ENCODE measurements at regions not wholly inside any gene's neighbourhood (a gene's known extent, or its start where the extent isn't known, plus 50 kb on each side); places are given as distances from the start of the nearest gene placed in this dataset.

DNA sequence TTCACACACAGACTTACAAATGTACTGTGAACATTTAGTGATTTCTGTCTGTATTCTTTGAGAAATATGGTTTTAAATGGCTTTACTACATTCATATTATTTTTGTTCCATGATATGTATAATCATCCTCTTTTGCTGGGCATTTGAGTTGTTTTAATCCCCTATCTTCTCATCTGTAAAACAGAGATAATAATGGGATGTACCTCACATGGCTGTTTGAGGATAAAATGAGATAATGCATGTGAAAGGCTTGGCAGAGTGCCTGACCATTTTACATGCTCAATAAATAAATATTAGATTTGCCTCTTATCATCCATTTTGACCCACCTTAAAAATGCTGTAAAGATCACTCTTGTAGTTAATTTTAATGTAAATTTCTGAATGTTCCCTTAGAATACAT is 197.2 kb downstream of the C1orf94 start:
- H3K4me2 ChIP-seq (ENCODE audit: insufficient read depth, low read length): no peak overlapping the region
- FAIRE-seq (no peak), ATAC-seq (no peak), DNase-seq (ENCODE audit: extremely low read depth in 1 of 4, low spot score in 3 of 4) (no peak)
- H3K4me3 ChIP-seq: no peak overlapping the region
- H4K20me1 ChIP-seq (replicated peaks; ENCODE audit: control insufficient read depth, insufficient read depth, low read length): no peaks in the 10 kb centered on the region
- ChIA-PET POLR2A (no interaction called here), CTCF (ENCODE audit: low intra/inter-chr PET ratio) (no interaction called here)
- H3K27me3 ChIP-seq (ENCODE audit: control insufficient read depth in 2 of 2, insufficient read depth in 2 of 2, low read length in 2 of 2): peaks cover 0 to 10% of the 10 kb centered on the region in 2 experiments; a peak in 1 of 5 replicates
- no peak overlapping the region for H2AFZ ChIP-seq (ENCODE audit: low read depth, low read length)
- in situ Hi-C loops (cut with MboI) (no loop called here), intact Hi-C loops (cut with micrococcal nuclease) (no loop called here)
- no peaks in the 10 kb centered on the region for H3K9me1 ChIP-seq (ENCODE audit: control insufficient read depth, insufficient read depth, low read length)
- H3K36me3 ChIP-seq (ENCODE audit: control insufficient read depth, insufficient read depth, low read length): no peaks in the 10 kb centered on the region
- TF ChIP-seq MXD1 (CRISPR knock-in tag; IDR thresholded peaks at IDR 0.05; ENCODE audit: borderline replicate concordance, poor library complexity, severe bottlenecking) (no peak), CREM (IDR thresholded peaks at IDR 0.05; ENCODE audit: low read depth) (no peak), TCF15 (CRISPR knock-in tag; IDR thresholded peaks at IDR 0.05) (no peak), SMARCA4 (IDR thresholded peaks at IDR 0.05) (no peak), ZSCAN32 (CRISPR knock-in tag; IDR thresholded peaks at IDR 0.05) (no peak), MYNN (IDR thresholded peaks at IDR 0.05) (no peak), MYNN (CRISPR knock-in tag; IDR thresholded peaks at IDR 0.05) (no peak), SIRT6 (IDR thresholded peaks at IDR 0.05; ENCODE audit: low read depth, low read length) (no peak), ZNF707 (CRISPR knock-in tag; conservative IDR thresholded peaks at IDR 0.05) (no peak), HMG20A (CRISPR knock-in tag; conservative IDR thresholded peaks at IDR 0.05) (no peak), POLR2B (IDR thresholded peaks at IDR 0.05; ENCODE audit: low read depth, partially characterized antibody) (no peak)
- TF ChIP-seq, protein P1, sequence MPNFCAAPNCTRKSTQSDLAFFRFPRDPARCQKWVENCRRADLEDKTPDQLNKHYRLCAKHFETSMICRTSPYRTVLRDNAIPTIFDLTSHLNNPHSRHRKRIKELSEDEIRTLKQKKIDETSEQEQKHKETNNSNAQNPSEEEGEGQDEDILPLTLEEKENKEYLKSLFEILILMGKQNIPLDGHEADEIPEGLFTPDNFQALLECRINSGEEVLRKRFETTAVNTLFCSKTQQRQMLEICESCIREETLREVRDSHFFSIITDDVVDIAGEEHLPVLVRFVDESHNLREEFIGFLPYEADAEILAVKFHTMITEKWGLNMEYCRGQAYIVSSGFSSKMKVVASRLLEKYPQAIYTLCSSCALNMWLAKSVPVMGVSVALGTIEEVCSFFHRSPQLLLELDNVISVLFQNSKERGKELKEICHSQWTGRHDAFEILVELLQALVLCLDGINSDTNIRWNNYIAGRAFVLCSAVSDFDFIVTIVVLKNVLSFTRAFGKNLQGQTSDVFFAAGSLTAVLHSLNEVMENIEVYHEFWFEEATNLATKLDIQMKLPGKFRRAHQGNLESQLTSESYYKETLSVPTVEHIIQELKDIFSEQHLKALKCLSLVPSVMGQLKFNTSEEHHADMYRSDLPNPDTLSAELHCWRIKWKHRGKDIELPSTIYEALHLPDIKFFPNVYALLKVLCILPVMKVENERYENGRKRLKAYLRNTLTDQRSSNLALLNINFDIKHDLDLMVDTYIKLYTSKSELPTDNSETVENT (CRISPR knock-in tag; IDR thresholded peaks at IDR 0.05): no peak
- TF ChIP-seq, protein P2, sequence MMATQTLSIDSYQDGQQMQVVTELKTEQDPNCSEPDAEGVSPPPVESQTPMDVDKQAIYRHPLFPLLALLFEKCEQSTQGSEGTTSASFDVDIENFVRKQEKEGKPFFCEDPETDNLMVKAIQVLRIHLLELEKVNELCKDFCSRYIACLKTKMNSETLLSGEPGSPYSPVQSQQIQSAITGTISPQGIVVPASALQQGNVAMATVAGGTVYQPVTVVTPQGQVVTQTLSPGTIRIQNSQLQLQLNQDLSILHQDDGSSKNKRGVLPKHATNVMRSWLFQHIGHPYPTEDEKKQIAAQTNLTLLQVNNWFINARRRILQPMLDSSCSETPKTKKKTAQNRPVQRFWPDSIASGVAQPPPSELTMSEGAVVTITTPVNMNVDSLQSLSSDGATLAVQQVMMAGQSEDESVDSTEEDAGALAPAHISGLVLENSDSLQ (IDR thresholded peaks at IDR 0.05): no peak
- no peak overlapping the region for H3K27ac ChIP-seq (ENCODE audit: extremely low read depth, low read depth, low read length)
- H3K9me3 ChIP-seq (replicated peaks; ENCODE audit: control insufficient read depth, insufficient read depth, low read depth, low read length): no peaks in the 10 kb centered on the region; the same call in 1 of the 2 replicates
- no peak overlapping the region for H3K9ac ChIP-seq (ENCODE audit: insufficient read depth in 1 of 2, low read depth in 2 of 2, low read length in 2 of 2)
- no TSS peak for BruUV-seq (replicated peaks)
- H3K4me1 ChIP-seq (replicated peaks in 1 of 2; ENCODE audit: control insufficient read depth in 2 of 2, insufficient read depth in 2 of 2, low read length in 2 of 2): no peaks in the 10 kb centered on the region; a peak in 1 of 5 replicates
- H3K79me2 ChIP-seq (ENCODE audit: control insufficient read depth, insufficient read depth, low read length): no peaks in the 10 kb centered on the region

Data from K562 (cell line).